Uterus (tissue), 3 donors: ENCODE measurements at regions not wholly inside any gene's neighbourhood (a gene's known extent, or its start where the extent isn't known, plus 50 kb on each side); places are given as distances from the start of the nearest gene placed in this dataset.
"Not testable (repeated sequence)": the region's sequence is repeated elsewhere in the genome, so short reads cannot be mapped to it uniquely, and the experiment has no call there.

Experiments used
- DNase-seq, 2 donors: peaks; one replicate each; pipeline ENCODE4 v3.0.0-alpha.2; 2019 to 2020
- H3K27ac ChIP-seq, 2 donors: fragments of 200-600 bp; sonication (generic); 1 replicate in 1 of 2; 2 replicates in 1 of 2; pipeline ENCODE4 v1.5.1; 2016 to 2018
- H3K27me3 ChIP-seq, 2 donors: fragments of 200-600 bp; sonication (generic); one replicate each; pipeline ENCODE4 v1.5.1; 2018 to 2019; ENCODE audit warnings: control low read depth in 1 of 2
- H3K36me3 ChIP-seq, 2 donors: fragments of 200-600 bp; sonication (generic); one replicate each; pipeline ENCODE4 v1.5.1; 2019; ENCODE audit warnings: control low read depth in 1 of 2
- H3K4me1 ChIP-seq, 2 donors: fragments of 200-600 bp; sonication (generic); one replicate each; pipeline ENCODE4 v1.5.1; 2018 to 2019; ENCODE audit warnings: control low read depth in 1 of 2
- H3K4me3 ChIP-seq, 2 donors: fragments of 200-600 bp; sonication (generic); 1 replicate in 1 of 2; 2 replicates in 1 of 2; pipeline ENCODE4 v1.5.1; 2018 to 2019; ENCODE audit warnings: mild to moderate bottlenecking in 1 of 2
- H3K9me3 ChIP-seq, 2 donors: fragments of 200-600 bp; sonication (generic); one replicate each; pipeline ENCODE4 v1.5.1; 2019; ENCODE audit warnings: control low read depth in 1 of 2
- CTCF ChIP-seq, 4 experiments: fragments of 200-600 bp in 2 of 4; fragments of 450-650 bp in 2 of 4; sonication (generic) in 2 of 4; IDR thresholded peaks; one replicate each; pipeline ENCODE4 v1.5.1; 2016 to 2019; ENCODE audit warnings: antibody characterized with exemption in 4 of 4, mild to moderate bottlenecking in 2 of 4, moderate library complexity in 1 of 4
- POLR2A ChIP-seq, 2 donors: fragments of 450-650 bp; IDR thresholded peaks; one replicate each; pipeline ENCODE4 v1.6.1; 2016; ENCODE audit warnings: antibody characterized with exemption in 2 of 2, mild to moderate bottlenecking in 1 of 2, moderate library complexity in 1 of 2
- intact Hi-C: fragments of 100-400 bp; cut with DNase I; formaldehyde crosslinking; loops from one replicate; pipeline ENCODE4 v1.15.1; 2023; ENCODE audit warnings: low total_unique reads
- donor health status: DM: yes; HTN: yes; CAD: no.

- DNase-seq, H3K36me3 ChIP-seq, intact Hi-C loops: not testable (repeated sequence)
Observed at GRCh38 chr15:20311014-20311680, 230.5 kb downstream of the GOLGA6L6 start.

GRCh38 chr15:20310603-20311002 is 231.0 kb downstream of the GOLGA6L6 start:
- intact Hi-C loops: no loop called here

More at GRCh38 chr15:20311014-20311680, 230.5 kb downstream of the GOLGA6L6 start:
- H3K27me3 ChIP-seq, H3K27ac ChIP-seq, H3K4me3 ChIP-seq, H3K9me3 ChIP-seq, H3K4me1 ChIP-seq: not testable (repeated sequence)

GRCh38 chr15:20309966-20310365 is 231.6 kb downstream of the GOLGA6L6 start:
- DNase-seq: not testable (repeated sequence)

More at GRCh38 chr15:20310603-20311002, 231.0 kb downstream of the GOLGA6L6 start:
- H3K4me1 ChIP-seq: no peaks in the 10 kb centered on the region
- no peaks in the 10 kb centered on the region for H3K27me3 ChIP-seq
- H3K9me3 ChIP-seq: no peaks in the 10 kb centered on the region
- no peaks in the 10 kb centered on the region for H3K36me3 ChIP-seq
- DNase-seq: no peak
- no peak overlapping the region for H3K4me3 ChIP-seq
- no peak overlapping the region for H3K27ac ChIP-seq
- TF ChIP-seq POLR2A (IDR thresholded peaks at IDR 0.05) (no peak), CTCF (IDR thresholded peaks at IDR 0.05) (no peak)

GRCh38 chr15:20309395-20309794 is 232.2 kb downstream of the GOLGA6L6 start:
- intact Hi-C loops, H3K27ac ChIP-seq, H3K36me3 ChIP-seq, DNase-seq, H3K4me1 ChIP-seq, H3K4me3 ChIP-seq, H3K27me3 ChIP-seq, H3K9me3 ChIP-seq: not testable (repeated sequence)

More at GRCh38 chr15:20309966-20310365, 231.6 kb downstream of the GOLGA6L6 start:
- H3K4me3 ChIP-seq, intact Hi-C loops, H3K27ac ChIP-seq, H3K27me3 ChIP-seq, H3K36me3 ChIP-seq, H3K9me3 ChIP-seq, H3K4me1 ChIP-seq: not testable (repeated sequence)

GRCh38 chr15:20308027-20308690 is 233.4 kb downstream of the GOLGA6L6 start:
- H3K36me3 ChIP-seq, H3K9me3 ChIP-seq, H3K27me3 ChIP-seq, H3K4me1 ChIP-seq, DNase-seq, H3K27ac ChIP-seq, H3K4me3 ChIP-seq, intact Hi-C loops: not testable (repeated sequence)

- H3K27me3 ChIP-seq, H3K36me3 ChIP-seq, H3K4me1 ChIP-seq, DNase-seq, H3K27ac ChIP-seq, H3K9me3 ChIP-seq, H3K4me3 ChIP-seq, intact Hi-C loops: not testable (repeated sequence)
Observed at GRCh38 chr15:20307137-20307536, 234.5 kb downstream of the GOLGA6L6 start.

- H3K4me3 ChIP-seq, intact Hi-C loops, H3K4me1 ChIP-seq, H3K36me3 ChIP-seq, H3K27me3 ChIP-seq, H3K27ac ChIP-seq, H3K9me3 ChIP-seq, DNase-seq: not testable (repeated sequence)
Observed at GRCh38 chr15:20306497-20307106, 235.0 kb downstream of the GOLGA6L6 start.

- H3K4me1 ChIP-seq, H3K27ac ChIP-seq, H3K9me3 ChIP-seq, DNase-seq, intact Hi-C loops, H3K36me3 ChIP-seq, H3K4me3 ChIP-seq, H3K27me3 ChIP-seq: not testable (repeated sequence)
Observed at GRCh38 chr15:20305912-20306311, 235.7 kb downstream of the GOLGA6L6 start.

GRCh38 chr15:20305015-20305465 is 236.6 kb downstream of the GOLGA6L6 start:
- H3K27ac ChIP-seq, DNase-seq, intact Hi-C loops, H3K4me3 ChIP-seq, H3K4me1 ChIP-seq, H3K36me3 ChIP-seq, H3K27me3 ChIP-seq, H3K9me3 ChIP-seq: not testable (repeated sequence)

GRCh38 chr15:20304282-20305014 is 237.2 kb downstream of the GOLGA6L6 start:
- H3K27ac ChIP-seq, H3K27me3 ChIP-seq, intact Hi-C loops, H3K36me3 ChIP-seq, H3K4me3 ChIP-seq, DNase-seq, H3K4me1 ChIP-seq, H3K9me3 ChIP-seq: not testable (repeated sequence)

- H3K4me3 ChIP-seq, H3K36me3 ChIP-seq, H3K4me1 ChIP-seq, intact Hi-C loops, DNase-seq, H3K9me3 ChIP-seq, H3K27me3 ChIP-seq, H3K27ac ChIP-seq: not testable (repeated sequence)
Observed at GRCh38 chr15:20303248-20304171, 238.1 kb downstream of the GOLGA6L6 start.
